MM.1S (cell line): ENCODE measurements at regions not wholly inside any gene's neighbourhood (a gene's known extent, or its start where the extent isn't known, plus 50 kb on each side); places are given as distances from the start of the nearest gene placed in this dataset.

Experiments used
- EZH2 ChIP-seq: fragments of 300-600 bp; sonication (generic); optimal IDR thresholded peaks from 2 replicates; pipeline ENCODE3; 2017; ENCODE audit warnings: low read depth, mild to moderate bottlenecking, antibody characterized with exemption, low read length, mixed read lengths
- EZH2phosphoT487 ChIP-seq: fragments of 300-600 bp; sonication (generic); IDR thresholded peaks from 2 replicates; pipeline ENCODE4 v1.6.1; 2018; ENCODE audit warnings: antibody characterized with exemption, low read length
- TF ChIP-seq, protein P1 (sequence below): fragments of 300-600 bp; sonication (generic); IDR thresholded peaks from 2 replicates; pipeline ENCODE4 v1.5.1; 2016; ENCODE audit warnings: antibody characterized with exemption, low read length, mixed read lengths

- TF ChIP-seq, protein P1, sequence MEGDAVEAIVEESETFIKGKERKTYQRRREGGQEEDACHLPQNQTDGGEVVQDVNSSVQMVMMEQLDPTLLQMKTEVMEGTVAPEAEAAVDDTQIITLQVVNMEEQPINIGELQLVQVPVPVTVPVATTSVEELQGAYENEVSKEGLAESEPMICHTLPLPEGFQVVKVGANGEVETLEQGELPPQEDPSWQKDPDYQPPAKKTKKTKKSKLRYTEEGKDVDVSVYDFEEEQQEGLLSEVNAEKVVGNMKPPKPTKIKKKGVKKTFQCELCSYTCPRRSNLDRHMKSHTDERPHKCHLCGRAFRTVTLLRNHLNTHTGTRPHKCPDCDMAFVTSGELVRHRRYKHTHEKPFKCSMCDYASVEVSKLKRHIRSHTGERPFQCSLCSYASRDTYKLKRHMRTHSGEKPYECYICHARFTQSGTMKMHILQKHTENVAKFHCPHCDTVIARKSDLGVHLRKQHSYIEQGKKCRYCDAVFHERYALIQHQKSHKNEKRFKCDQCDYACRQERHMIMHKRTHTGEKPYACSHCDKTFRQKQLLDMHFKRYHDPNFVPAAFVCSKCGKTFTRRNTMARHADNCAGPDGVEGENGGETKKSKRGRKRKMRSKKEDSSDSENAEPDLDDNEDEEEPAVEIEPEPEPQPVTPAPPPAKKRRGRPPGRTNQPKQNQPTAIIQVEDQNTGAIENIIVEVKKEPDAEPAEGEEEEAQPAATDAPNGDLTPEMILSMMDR, result no peak
- no peak for TF ChIP-seq EZH2
- no peak for TF ChIP-seq EZH2phosphoT487
Observed at GRCh38 chr5:171595801-171596231, 176.4 kb downstream of the FGF18 start.
